ENCODE measurements at regions not wholly inside any gene's neighbourhood (a gene's known extent, or its start where the extent isn't known, plus 50 kb on each side); places are given as distances from the start of the nearest gene placed in this dataset.

DNA sequence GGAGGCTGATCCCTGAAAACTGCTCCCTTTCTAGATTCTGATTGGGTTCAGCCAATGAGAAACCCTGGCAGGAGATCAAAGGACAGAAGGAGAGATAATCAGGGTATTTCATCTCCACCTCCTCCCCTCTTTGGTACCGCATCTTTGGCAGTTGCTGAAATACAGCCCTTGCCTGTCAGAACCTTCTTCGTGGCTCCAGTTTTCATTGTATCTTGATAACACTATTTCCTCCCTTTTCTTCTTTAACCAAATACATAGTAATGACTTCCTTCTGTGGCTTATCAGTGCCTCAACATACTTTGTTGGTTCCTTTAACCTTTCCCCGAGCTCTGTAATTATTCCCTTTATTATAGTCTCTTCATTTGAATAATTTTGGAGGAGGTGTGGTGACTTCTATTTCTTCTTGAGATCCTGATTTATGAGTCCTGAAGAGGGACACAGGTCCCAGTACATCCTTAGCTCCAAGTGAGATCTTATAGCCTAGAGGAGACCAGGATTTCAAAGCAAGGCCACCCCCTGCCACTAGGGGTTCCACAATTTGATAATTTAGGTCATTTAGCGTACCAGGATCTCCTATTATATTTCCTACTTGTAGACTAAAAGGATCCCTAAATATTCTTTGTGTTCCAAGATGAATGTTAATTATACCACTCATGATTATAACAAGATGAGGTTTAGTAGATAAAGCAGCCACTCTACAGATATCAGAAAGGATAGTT is 98.0 kb downstream of the EDNRB start:
- TF ChIP-seq, protein P1, sequence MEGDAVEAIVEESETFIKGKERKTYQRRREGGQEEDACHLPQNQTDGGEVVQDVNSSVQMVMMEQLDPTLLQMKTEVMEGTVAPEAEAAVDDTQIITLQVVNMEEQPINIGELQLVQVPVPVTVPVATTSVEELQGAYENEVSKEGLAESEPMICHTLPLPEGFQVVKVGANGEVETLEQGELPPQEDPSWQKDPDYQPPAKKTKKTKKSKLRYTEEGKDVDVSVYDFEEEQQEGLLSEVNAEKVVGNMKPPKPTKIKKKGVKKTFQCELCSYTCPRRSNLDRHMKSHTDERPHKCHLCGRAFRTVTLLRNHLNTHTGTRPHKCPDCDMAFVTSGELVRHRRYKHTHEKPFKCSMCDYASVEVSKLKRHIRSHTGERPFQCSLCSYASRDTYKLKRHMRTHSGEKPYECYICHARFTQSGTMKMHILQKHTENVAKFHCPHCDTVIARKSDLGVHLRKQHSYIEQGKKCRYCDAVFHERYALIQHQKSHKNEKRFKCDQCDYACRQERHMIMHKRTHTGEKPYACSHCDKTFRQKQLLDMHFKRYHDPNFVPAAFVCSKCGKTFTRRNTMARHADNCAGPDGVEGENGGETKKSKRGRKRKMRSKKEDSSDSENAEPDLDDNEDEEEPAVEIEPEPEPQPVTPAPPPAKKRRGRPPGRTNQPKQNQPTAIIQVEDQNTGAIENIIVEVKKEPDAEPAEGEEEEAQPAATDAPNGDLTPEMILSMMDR (IDR thresholded peaks at IDR 0.05; ENCODE audit: poor library complexity) = no peak
- no peak for TF ChIP-seq EZH2 (IDR thresholded peaks at IDR 0.05; ENCODE audit: borderline replicate concordance)
- no peak for TF ChIP-seq EZH2phosphoT487 (IDR thresholded peaks at IDR 0.05; ENCODE audit: low read depth, severe bottlenecking, unreplicated experiment)
